Nephron progenitor cell (in vitro differentiated cells): ENCODE measurements at regions not wholly inside any gene's neighbourhood (a gene's known extent, or its start where the extent isn't known, plus 50 kb on each side); places are given as distances from the start of the nearest gene placed in this dataset.

Experiments
- DNase-seq: peaks from one replicate; pipeline ENCODE4 v3.0.0; 2021
- H3K27ac Mint-ChIP-seq: 2 replicates; pipeline ENCODE4 v1.8.0; 2021; ENCODE audit warnings: mild to moderate bottlenecking, moderate library complexity, mixed read lengths
- H3K27me3 Mint-ChIP-seq: 2 replicates; pipeline ENCODE4 v1.8.0; 2021; ENCODE audit warnings: mild to moderate bottlenecking, low read depth, mixed read lengths; ENCODE audit not compliant: poor library complexity
- H3K36me3 Mint-ChIP-seq: 2 replicates; pipeline ENCODE4 v1.8.0; 2021; ENCODE audit warnings: low read depth, mixed read lengths
- H3K4me1 Mint-ChIP-seq: 2 replicates; pipeline ENCODE4 v1.8.0; 2021; ENCODE audit warnings: mixed read lengths
- H3K4me3 Mint-ChIP-seq: 2 replicates; pipeline ENCODE4 v1.8.0; 2021; ENCODE audit warnings: mild to moderate bottlenecking, moderate library complexity, mixed read lengths
- H3K9me3 Mint-ChIP-seq: 2 replicates; pipeline ENCODE4 v1.8.0; 2021; ENCODE audit warnings: mild to moderate bottlenecking, moderate library complexity, mixed read lengths
- TF ChIP-seq, protein P1 (sequence below): fragments of 200-600 bp; sonication (generic); IDR thresholded peaks from 2 replicates; pipeline ENCODE4 v1.5.0; 2021; ENCODE audit warnings: antibody characterized with exemption

DNA sequence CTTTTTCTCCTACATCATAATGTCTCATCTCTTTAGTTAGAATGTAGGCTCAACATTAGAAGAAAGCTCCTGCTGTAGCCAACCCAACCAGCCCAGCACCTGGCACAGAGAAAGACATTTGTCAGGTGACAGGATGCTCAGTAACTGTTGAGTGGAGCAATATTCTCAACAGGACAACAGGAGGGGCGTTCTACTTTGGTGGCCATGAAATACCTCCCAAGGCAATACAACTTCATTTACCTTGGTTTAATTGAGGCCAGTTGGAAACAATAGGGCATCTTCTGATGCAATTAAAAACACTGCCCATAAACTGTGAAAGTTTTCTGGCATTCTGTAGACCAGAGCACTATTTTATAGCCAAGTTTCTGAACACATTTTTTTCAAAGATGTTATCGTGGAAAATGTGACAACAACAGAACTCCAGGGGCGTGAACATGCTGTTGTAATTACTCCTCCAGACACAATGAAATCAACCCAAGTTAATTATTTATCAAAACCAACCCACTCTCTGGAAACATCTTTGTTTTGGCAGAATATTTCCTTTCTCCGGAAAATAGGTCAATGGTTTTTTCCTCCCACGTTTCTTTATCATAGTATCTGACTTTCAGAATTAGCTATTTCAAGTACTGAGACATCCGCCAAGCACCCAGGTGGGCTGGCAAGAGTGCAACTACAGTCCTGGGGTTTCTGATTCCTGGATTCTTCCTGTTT is 538.1 kb downstream of the SOX6 start:
- DNase-seq, result no peak
- Mint-ChIP-seq H3K4me1 (peaks cover 26% of the 10 kb centered on the region), H3K4me3 (no peak overlapping the region), H3K27me3 (peaks cover 2% of the 10 kb centered on the region), H3K27ac (no peak overlapping the region), H3K36me3 (peaks cover 6% of the 10 kb centered on the region), H3K9me3 (peaks cover 27% of the 10 kb centered on the region)
- TF ChIP-seq, protein P1, sequence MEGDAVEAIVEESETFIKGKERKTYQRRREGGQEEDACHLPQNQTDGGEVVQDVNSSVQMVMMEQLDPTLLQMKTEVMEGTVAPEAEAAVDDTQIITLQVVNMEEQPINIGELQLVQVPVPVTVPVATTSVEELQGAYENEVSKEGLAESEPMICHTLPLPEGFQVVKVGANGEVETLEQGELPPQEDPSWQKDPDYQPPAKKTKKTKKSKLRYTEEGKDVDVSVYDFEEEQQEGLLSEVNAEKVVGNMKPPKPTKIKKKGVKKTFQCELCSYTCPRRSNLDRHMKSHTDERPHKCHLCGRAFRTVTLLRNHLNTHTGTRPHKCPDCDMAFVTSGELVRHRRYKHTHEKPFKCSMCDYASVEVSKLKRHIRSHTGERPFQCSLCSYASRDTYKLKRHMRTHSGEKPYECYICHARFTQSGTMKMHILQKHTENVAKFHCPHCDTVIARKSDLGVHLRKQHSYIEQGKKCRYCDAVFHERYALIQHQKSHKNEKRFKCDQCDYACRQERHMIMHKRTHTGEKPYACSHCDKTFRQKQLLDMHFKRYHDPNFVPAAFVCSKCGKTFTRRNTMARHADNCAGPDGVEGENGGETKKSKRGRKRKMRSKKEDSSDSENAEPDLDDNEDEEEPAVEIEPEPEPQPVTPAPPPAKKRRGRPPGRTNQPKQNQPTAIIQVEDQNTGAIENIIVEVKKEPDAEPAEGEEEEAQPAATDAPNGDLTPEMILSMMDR, result no peak

DNA sequence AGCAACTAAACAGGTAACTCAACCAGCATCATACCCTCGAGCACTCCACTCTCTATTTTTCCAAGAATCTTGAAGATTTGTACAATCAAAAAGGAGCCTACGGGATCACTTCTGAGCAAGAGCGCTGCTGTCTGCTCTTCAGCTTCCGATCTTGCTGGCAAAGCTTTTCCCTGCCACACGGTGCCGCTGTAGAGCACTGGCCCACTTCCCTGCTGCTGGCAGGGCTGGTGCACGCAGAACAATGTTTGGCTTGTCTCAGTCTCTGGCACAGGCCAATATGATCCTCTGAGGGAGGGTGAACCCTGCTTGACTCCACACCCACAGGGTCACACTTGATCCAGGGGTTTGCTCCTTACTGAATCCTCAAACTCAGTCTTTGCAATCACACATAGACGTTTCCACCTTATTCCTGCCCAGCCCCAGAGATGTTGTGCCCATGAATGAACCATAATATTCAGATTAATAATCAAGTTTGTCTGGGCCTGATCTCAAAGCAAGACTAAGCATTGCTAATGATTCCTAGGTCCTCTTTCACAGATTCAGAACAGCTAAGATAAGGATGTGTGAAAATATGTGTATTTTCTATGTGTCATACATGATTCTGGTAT is 536.6 kb downstream of the SOX6 start:
- H3K27ac Mint-ChIP-seq, result no peak overlapping the region
- DNase-seq, result peak; percentile 69

DNA sequence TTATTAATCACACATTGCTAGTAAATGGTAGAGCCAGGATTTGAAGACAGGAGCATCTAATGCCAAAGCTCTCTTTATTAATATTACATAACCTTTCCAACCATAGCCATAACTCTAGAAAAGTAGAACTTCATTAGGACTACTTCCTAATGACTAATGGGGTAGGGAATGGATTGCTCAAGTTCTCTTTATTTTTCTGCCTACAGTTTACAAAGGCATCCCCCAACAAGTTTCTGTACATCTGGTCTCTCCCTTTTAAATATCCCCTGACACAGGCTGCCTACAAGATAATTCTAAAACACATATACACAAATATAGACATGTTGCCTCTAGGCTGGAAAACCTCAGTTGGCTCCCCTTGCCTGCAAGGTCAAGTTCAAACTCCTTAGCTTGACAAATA is 534.9 kb downstream of the SOX6 start:
- Mint-ChIP-seq H3K36me3 (no peaks in the 10 kb centered on the region), H3K27ac (no peak overlapping the region)

More for the DNA sequence above, 536.6 kb downstream of the SOX6 start:
- Mint-ChIP-seq H3K4me3 (no peak overlapping the region), H3K36me3 (peaks cover 5% of the 10 kb centered on the region), H3K27me3 (peaks cover 2% of the 10 kb centered on the region), H3K9me3 (peaks cover 25% of the 10 kb centered on the region), H3K4me1 (peaks cover 26% of the 10 kb centered on the region)
- TF ChIP-seq, protein P1, result peak; percentile 79

DNA sequence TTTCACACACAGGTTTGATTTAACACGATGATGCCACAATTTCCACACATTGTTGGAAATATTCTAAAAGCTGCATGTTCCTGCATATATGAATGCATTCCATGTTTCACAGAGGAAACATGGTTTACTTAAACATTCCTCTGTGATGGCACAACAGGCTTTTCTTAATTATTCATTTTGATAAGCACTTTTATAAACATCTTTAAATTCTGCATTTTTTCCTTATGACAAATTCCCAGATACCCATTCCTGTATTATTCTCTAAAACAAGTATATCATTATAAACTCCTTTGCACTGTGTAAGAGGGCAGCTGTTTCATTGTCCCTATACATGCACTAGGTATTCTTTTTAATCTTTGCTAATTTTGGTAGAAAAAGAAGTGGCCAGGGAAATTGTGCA is 532.3 kb downstream of the SOX6 start:
- peaks cover 34% of the 10 kb centered on the region for H3K4me1 Mint-ChIP-seq

More for the DNA sequence above, 534.9 kb downstream of the SOX6 start:
- H3K9me3 Mint-ChIP-seq, result peaks cover 16% of the 10 kb centered on the region
- no peak overlapping the region for H3K4me3 Mint-ChIP-seq
- H3K27me3 Mint-ChIP-seq, result peaks cover 2% of the 10 kb centered on the region
- TF ChIP-seq, protein P1, result no peak
- DNase-seq, result no peak
- H3K4me1 Mint-ChIP-seq, result peaks cover 21% of the 10 kb centered on the region

DNA sequence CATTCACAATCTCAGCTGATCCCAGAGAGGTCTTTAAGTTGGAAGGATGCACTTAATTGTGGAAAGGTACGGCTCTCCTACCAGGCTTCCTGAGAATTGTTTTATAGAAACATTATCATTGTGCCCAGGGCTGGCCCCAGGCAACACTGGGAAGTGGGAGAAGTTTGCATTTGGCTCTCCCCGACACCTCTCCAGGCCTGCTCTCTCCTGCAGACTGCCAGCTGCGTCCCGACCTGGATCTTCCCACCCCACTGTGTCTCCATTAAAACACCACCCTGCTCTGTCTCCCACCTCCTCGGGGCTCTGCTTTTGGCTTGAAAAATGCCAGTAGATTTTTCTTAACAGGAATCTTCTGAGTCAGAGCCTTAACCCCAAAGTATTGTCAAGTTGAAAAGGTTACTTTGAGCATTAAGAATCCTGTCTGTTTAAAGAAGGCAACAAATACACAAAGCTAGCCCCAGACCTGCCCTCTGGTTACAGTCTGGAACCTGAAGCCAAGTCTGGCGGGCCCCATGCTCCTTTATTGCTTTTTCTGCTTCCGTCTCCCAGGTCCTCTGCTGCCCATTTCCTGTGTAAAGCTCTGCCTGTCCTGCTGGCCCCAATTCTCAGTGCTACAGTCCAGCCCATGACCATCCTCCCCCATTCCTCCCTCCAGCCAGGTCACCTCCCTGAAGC is 530.2 kb downstream of the SOX6 start:
- no peak for DNase-seq
- Mint-ChIP-seq H3K9me3 (peaks cover 6% of the 10 kb centered on the region), H3K4me3 (peak overlapping the region; percentile 37), H3K27me3 (peaks cover 6% of the 10 kb centered on the region), H3K27ac (peak overlapping the region; percentile 80), H3K36me3 (no peaks in the 10 kb centered on the region), H3K4me1 (peaks cover 44% of the 10 kb centered on the region)
- TF ChIP-seq, protein P1, result no peak

More for the DNA sequence above, 532.3 kb downstream of the SOX6 start:
- Mint-ChIP-seq H3K27me3 (peaks cover 6% of the 10 kb centered on the region), H3K27ac (no peak overlapping the region), H3K4me3 (no peak overlapping the region), H3K36me3 (no peaks in the 10 kb centered on the region), H3K9me3 (peaks cover 16% of the 10 kb centered on the region)
- DNase-seq, result no peak
- TF ChIP-seq, protein P1, result no peak
